Stimulated activated CD8-positive, alpha-beta memory T cell treated with anti-CD3 and anti-CD28 coated beads, Interleukin-7, amount 100 ng/mL, for 1 hour (primary cell): ENCODE measurements at regions not wholly inside any gene's neighbourhood (a gene's known extent, or its start where the extent isn't known, plus 50 kb on each side); places are given as distances from the start of the nearest gene placed in this dataset.
"Not testable (repeated sequence)": the region's sequence is repeated elsewhere in the genome, so short reads cannot be mapped to it uniquely, and the experiment has no call there.

Experiments
- DNase-seq, 2 donors: peaks; one replicate each; pipeline ENCODE4 v3.0.0-alpha.2; 2020; ENCODE audit warnings: low read depth in 2 of 2

- DNase-seq: not testable (repeated sequence)
These were observed 815.1 kb downstream of the TRIB2 start for GRCh38 chr2:13531735-13532410.

- not testable (repeated sequence) for DNase-seq
These were observed 816.2 kb downstream of the TRIB2 start for GRCh38 chr2:13532781-13533523.

GRCh38 chr2:13533524-13533922 lies 816.8 kb downstream of the TRIB2 start:
- DNase-seq: no peak

GRCh38 chr2:13536941-13537340 lies 820.2 kb downstream of the TRIB2 start:
- no peak for DNase-seq

- no peak for DNase-seq
These were observed 821.1 kb downstream of the TRIB2 start for GRCh38 chr2:13537771-13538349.

- DNase-seq: no peak
These were observed 822.6 kb downstream of the TRIB2 start for GRCh38 chr2:13539296-13539695.

- DNase-seq: no peak
These were observed 825.3 kb downstream of the TRIB2 start for GRCh38 chr2:13542061-13542460.

- no peak for DNase-seq
These were observed 825.9 kb downstream of the TRIB2 start for GRCh38 chr2:13542642-13543041.

GRCh38 chr2:13543550-13543949 lies 826.8 kb downstream of the TRIB2 start:
- DNase-seq: no peak

GRCh38 chr2:13545320-13545719 lies 828.6 kb downstream of the TRIB2 start:
- DNase-seq: no peak

- no peak for DNase-seq
These were observed 829.4 kb downstream of the TRIB2 start for GRCh38 chr2:13546131-13546530.

GRCh38 chr2:13550285-13551231 lies 833.8 kb downstream of the TRIB2 start:
- DNase-seq: no peak

GRCh38 chr2:13558368-13558767 lies 841.6 kb downstream of the TRIB2 start:
- no peak for DNase-seq

- no peak for DNase-seq
These were observed 843.6 kb downstream of the TRIB2 start for GRCh38 chr2:13560322-13560721.

GRCh38 chr2:13572466-13572865 lies 855.7 kb downstream of the TRIB2 start:
- DNase-seq: no peak

- DNase-seq: no peak
These were observed 858.1 kb downstream of the TRIB2 start for GRCh38 chr2:13574831-13575230.

GRCh38 chr2:13576406-13577036 lies 859.8 kb downstream of the TRIB2 start:
- DNase-seq: no peak

GRCh38 chr2:13578547-13578946 lies 861.8 kb downstream of the TRIB2 start:
- DNase-seq: no peak

GRCh38 chr2:13581471-13581870 lies 864.7 kb downstream of the TRIB2 start:
- no peak for DNase-seq

- no peak for DNase-seq
These were observed 866.9 kb downstream of the TRIB2 start for GRCh38 chr2:13583609-13584008.

- no peak for DNase-seq
These were observed 867.3 kb downstream of the TRIB2 start for GRCh38 chr2:13584020-13584419.
